Stimulated activated CD4-positive, alpha-beta T cell treated with anti-CD3 and anti-CD28 coated beads, Interleukin-15, amount 100 ng/mL, for 24 hours (primary cell): ENCODE measurements at regions not wholly inside any gene's neighbourhood (a gene's known extent, or its start where the extent isn't known, plus 50 kb on each side); places are given as distances from the start of the nearest gene placed in this dataset.
A peak's percentile ranks its signal among the peaks of the same experiment; 100 is the strongest.

Experiments used
- DNase-seq: peaks from one replicate; pipeline ENCODE4 v3.0.0-alpha.2; 2020

GRCh38 chr18:42271647-42272414 lies 316.8 kb downstream of the PIK3C3 start:
- no peak for DNase-seq

DNA sequence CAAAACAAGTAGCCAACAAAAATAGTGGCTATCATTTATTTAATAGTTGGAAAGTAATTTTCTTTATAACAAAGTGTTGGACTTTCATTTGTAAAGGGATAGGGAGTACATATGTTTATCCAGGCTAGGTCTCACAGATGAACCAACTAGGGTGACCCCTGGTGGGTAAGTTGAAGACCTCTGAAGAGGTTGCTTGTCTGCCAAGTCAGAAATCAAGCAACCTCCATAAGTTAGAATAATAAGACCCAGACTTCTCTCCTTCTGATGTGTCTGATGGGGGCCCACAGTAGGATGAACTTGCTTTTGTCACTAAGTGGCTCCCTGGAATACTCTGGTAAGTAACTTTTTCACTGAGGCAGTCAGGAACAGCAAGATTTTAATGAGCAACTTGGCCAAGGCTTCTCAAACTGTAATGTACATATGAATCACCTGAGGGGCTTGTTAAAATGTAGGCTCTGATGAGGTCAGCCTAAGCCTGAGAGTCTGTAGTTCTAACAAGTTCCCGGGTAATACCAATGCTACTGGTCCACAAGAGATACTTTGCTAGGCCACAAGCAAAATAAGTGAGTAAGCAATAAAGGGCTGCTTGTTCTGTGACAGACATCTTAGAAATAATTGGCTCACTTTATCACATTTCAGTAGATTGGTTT lies 319.6 kb downstream of the PIK3C3 start:
- DNase-seq, result no peak

DNA sequence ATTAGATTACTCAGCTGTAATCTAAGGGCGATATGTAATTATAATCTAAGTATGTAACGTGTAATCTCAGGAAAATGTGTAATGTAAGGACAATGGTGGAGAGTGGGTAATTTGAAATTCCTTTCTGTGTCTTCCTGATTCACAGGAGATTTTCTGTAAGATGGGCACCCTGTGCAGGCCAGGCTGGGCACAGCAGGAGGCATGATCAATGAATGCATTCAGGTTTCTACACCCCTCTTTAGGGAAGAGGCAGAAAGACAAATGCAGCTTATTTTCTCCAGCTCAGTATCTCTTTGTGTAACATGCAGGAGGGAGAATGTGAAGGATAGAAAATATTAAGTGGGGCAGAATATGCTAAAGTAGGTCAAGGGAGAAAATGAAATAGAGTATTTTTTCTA lies 320.1 kb downstream of the PIK3C3 start:
- no peak for DNase-seq

DNA sequence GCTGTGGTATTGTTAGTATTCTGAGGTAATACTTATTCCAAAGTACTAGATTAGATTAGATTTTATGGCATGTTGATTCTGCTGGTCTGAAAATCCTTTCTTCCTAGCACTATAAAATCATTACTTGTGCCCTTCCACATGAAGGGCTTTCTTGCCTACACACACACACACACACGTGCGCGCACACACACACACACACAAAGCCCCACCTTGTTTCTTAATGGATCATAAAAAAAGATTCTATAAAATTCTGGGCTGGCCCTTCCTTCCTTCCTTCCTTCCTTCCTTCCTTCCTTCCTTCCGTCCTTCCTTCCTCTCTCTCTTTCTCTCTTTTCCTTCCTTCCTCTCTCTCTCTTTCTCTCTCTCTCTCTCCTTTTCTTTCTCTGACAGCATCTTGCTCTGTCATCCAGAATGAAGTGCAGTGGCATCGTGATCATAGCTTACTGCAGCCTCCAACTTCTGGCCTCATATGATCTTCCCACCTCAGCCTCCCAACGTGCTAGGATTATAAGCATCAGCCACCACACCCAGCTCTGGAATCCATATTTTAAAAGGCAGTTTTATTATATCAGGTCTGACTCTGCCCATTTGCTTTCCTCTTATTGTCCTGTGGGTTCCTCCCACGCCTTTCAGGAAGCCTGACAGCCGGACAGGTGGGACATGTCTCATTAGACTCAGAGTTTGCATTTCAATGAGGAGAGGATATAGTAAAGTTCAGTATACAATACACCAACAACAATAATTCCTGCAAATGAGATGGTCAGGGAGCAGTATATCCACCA lies 321.1 kb downstream of the PIK3C3 start:
- no peak for DNase-seq

GRCh38 chr18:42281124-42281523 lies 326.1 kb downstream of the PIK3C3 start:
- no peak for DNase-seq

GRCh38 chr18:42281851-42282250 lies 326.8 kb downstream of the PIK3C3 start:
- DNase-seq, result no peak

DNA sequence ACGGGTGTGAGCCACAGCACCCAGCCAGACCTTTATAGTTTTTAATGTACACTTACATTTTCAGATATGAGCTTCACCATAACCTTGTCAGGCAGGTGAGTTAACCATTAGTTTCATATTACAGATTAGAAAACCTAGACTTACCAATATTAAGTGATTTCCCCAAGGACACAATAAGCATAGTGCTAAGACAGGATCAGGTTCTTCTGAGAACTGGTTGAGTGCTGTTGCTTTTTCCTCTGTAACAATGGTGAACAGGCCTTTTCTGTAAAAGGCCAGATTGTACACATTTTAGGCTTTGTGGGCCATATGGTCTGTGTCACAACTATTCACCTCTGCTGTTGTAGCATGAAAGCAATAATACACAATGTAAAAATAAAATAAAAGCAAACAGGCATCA lies 332.0 kb downstream of the PIK3C3 start:
- DNase-seq, result no peak

DNA sequence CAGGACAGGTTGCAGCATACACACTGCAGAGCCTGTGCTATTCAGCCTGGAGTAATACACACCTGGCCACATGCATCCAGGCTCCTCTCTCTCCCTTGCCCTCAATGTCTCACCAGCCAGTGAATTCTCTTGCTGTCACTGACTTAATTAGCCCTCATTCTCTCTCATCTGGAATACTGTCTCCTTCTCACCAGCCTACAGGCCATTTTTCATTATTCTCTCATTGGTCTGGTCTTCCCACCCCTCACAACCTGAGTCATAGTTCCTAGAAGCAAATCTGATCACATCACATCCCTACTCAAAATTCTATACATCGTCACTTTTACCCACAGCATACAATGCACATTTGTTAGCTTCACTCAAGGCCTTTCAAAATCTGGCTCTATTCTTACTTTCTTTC lies 333.1 kb downstream of the PIK3C3 start:
- no peak for DNase-seq

- no peak for DNase-seq
These were observed 334.5 kb downstream of the PIK3C3 start for GRCh38 chr18:42289526-42289925.

DNA sequence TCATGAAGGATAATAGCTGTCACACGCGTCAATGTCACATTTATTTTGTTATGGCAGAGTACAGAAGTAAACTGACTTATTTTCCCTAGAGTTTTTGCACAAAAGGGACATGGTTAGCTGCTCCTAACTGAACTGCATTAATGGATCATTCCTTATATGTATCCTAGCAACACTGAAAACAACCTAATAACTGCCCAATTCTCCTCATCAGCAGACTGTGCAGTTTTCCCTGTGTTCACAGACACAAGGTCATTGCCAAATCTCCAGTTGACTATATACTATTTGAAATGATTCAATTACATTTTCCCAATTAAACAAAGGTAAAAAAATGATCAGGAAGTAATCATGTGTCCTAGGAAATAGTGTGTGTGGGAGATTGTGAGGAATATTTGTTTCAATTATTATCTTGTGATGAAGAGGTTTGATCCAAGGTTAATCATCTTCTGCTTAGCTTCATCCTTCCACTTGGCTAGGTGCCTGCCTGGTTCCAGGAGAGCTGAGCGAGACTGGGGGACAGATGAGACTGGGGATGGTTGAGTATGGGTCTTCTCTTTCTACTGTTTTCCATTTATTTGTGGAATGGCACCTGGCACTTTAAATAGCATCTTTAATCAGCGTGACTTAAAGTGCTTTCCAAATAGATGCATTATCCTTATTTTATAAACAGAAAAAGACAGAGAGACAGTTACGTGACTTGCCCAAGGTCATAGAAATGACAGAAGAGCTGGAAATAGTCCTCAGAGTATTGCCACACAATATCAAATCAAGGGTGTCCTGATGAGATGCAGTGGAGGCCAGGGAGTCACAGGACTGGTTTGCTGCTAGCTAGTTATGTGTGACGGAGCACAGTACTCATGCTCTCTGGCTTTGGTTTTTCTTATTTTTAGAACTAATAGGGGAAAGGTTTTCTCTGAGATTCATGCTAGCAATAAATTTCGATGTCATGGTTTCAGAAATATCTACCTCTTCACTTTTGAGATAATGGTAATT lies 335.6 kb downstream of the PIK3C3 start:
- no peak for DNase-seq

GRCh38 chr18:42292654-42293053 lies 337.6 kb downstream of the PIK3C3 start:
- DNase-seq, result no peak

DNA sequence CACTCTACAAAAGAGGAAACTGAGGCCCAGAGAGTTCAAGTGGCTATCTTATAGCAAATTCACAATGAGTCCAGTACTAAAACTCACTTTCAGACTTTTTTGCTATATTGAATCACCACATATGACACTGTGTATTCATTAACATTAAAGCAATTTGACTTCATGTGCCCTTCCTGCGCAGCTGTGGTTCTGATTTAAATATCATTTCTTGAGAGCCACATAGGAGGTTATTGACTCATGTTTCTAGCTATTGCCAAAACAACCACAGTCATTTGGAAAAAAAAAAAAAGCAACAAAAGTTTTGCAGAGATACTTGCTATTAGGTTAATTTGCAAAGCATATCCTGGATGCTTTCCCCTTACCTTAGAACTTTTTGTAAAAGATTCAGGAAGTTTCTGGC lies 341.2 kb downstream of the PIK3C3 start:
- DNase-seq, result no peak

- DNase-seq, result no peak
These were observed 341.7 kb downstream of the PIK3C3 start for GRCh38 chr18:42296723-42297122.

GRCh38 chr18:42298759-42299675 lies 344.0 kb downstream of the PIK3C3 start:
- DNase-seq, result peak; percentile 70

DNA sequence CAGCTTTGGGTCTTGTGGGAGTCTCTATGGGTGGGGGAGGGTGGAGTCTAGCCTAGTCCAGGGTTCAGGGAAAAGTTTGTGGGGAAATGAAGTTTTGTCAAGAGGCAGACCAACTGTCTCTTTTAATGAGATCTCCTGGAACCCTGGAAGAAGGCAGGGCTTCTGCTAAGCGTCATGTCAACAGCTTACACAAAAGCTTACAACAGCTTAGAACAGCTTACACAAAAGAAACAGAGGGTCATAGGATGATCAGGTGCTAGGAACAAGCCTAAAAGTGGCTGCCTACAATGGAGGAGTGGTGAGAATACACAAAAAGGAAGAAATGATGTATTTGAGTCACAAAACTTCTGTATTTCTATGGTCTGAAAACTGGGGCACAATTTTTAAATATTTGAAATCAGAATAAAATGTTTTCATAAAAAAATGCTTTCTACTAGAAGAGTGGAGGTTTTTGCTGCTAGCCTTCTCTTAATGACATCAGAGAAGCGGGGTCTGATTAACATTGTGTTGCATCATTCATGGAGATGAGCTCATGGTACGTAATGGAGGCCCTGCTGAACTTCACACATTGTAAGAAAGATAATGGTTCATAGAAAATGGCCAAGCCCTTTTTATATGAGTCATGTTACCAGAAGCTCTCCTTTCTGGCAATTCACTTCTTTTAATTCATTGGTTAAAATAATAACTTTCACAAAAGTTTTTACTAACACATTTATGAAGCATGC lies 351.0 kb downstream of the PIK3C3 start:
- DNase-seq, result no peak

- no peak for DNase-seq
These were observed 351.6 kb downstream of the PIK3C3 start for GRCh38 chr18:42306594-42306980.

DNA sequence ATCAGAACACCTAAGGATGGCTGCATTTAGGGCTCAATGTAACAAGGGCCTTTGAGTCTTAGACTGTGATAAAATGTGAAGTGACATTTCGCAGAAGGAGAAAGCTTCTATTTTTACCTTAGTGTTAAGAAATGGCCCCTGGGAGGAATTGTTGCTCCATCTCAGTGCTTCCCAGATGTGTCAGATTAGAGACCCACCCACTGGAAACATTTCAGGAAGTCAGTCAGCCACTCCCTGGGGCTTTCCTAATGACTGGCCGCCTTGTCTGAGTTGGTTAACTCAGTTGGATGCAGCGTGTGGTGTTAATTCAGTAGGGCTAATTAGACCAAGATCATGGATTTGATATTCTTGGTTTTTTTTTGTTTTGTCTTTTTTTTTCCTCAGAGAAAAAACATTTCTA lies 355.9 kb downstream of the PIK3C3 start:
- DNase-seq, result no peak

DNA sequence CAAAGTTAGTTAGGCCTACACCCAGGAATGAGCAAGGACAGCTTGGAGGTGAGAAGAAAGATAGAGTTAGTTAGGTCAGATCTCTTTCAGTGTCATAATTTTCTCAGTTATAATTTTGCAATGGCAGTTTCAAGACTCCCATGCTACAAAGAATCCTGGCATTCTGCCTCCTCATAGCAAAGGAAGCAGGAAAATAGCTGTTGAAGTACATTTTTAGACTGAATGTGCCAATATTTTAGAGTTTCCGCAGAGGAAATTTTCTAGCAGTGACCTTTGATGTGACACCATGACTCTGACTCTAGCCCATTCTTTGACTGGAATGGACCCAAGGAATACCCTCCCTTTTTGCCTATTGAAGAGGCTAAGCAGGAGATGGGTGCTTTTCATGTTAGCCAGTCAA lies 371.7 kb downstream of the PIK3C3 start:
- no peak for DNase-seq

DNA sequence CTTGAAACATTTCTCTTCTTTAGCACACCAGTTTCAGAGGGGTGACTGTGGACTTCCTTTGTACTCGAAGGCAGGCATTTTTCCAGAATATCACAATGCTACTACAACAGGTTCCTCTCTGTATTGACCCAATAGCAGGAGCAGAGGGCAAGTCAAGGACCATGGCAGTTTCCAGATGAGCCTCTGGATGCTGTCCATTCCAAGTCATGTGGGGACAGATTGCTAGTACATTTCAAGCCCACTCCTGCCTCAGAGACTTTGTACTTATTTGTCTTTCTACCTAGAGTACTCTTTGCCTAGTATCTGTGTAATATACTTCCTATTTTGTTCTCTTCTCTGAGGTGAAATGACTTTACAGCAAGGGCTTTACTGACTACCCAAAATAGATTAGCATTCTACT lies 373.9 kb downstream of the PIK3C3 start:
- no peak for DNase-seq

GRCh38 chr18:42330296-42330695 lies 375.3 kb downstream of the PIK3C3 start:
- no peak for DNase-seq

DNA sequence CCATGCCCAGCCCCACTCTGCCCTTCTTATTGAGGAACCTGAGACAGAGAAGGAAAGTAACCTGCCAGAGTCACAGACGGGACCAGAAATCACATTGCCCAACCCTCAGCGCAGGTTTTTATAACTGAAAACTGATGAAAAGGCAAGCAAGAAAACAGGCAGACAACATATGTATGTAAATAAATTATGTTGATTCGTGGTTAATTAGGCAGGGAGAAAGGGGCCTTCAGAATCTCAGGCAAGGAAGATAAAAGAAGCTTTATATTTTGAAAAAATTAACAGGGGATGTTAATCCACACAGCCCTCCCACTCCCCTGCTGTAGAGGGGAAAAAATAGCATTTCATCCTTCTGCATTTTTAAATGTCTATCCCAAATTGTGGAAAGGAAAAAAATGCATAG lies 378.5 kb downstream of the PIK3C3 start:
- no peak for DNase-seq
